GM12892 (cell line): ENCODE measurements at regions not wholly inside any gene's neighbourhood (a gene's known extent, or its start where the extent isn't known, plus 50 kb on each side); places are given as distances from the start of the nearest gene placed in this dataset.

Source experiments
- POLR2A ChIP-seq: IDR thresholded peaks from 2 replicates; pipeline ENCODE4 v1.6.1; 2011; ENCODE audit warnings: low read depth, low read length, control low read depth
- POLR2AphosphoS5 ChIP-seq: IDR thresholded peaks from 2 replicates; pipeline ENCODE4 v1.6.1; 2011; ENCODE audit warnings: low read depth, low read length, control low read depth
- TAF1 ChIP-seq: IDR thresholded peaks from 2 replicates; pipeline ENCODE4 v1.6.1; 2011; ENCODE audit warnings: low read depth, mild to moderate bottlenecking, control low read depth, low read length, borderline replicate concordance

- TF ChIP-seq TAF1 (no peak), POLR2A (no peak), POLR2AphosphoS5 (no peak)
Measured at GRCh38 chr13:52934258-52934657, 85.8 kb upstream of the PCDH8 start.
